ENCODE measurements at regions not wholly inside any gene's neighbourhood (a gene's known extent, or its start where the extent isn't known, plus 50 kb on each side); places are given as distances from the start of the nearest gene placed in this dataset.

GRCh38 chr4:23741681-23742191 lies 148.1 kb downstream of the PPARGC1A start:
- no peak overlapping the region for H3K27ac ChIP-seq
- H3K9ac ChIP-seq (ENCODE audit: insufficient read length): no peak overlapping the region
- DNase-seq (ENCODE audit: low read depth, low spot score): no peak
- TF ChIP-seq POLR2AphosphoS5 (IDR thresholded peaks at IDR 0.05; ENCODE audit: borderline replicate concordance, low read depth, low read length): no peak
- no peak for TF ChIP-seq FOXP2 (optimal IDR thresholded peaks at IDR 0.05; ENCODE audit: control extremely low read depth, extremely low read length, insufficient read depth)
- no peak for TF ChIP-seq EZH2 (IDR thresholded peaks at IDR 0.05)
- no peak overlapping the region for H3K4me3 ChIP-seq
- no peaks in the 10 kb centered on the region for H3K9me3 ChIP-seq (ENCODE audit: low read depth, low read length)
- no peaks in the 10 kb centered on the region for H3K36me3 ChIP-seq (ENCODE audit: insufficient read depth, low read length)

GRCh38 chr4:23737571-23737970 lies 152.3 kb downstream of the PPARGC1A start:
- H3K9me3 ChIP-seq (ENCODE audit: low read depth, low read length): no peaks in the 10 kb centered on the region
- no peak overlapping the region for H3K4me3 ChIP-seq
- H3K9ac ChIP-seq (ENCODE audit: insufficient read length): no peak overlapping the region
- H3K27ac ChIP-seq: no peak overlapping the region
- TF ChIP-seq FOXP2 (optimal IDR thresholded peaks at IDR 0.05; ENCODE audit: control extremely low read depth, extremely low read length, insufficient read depth) (no peak), EZH2 (IDR thresholded peaks at IDR 0.05) (no peak), POLR2AphosphoS5 (IDR thresholded peaks at IDR 0.05; ENCODE audit: borderline replicate concordance, low read depth, low read length) (no peak)
- H3K36me3 ChIP-seq (ENCODE audit: insufficient read depth, low read length): no peaks in the 10 kb centered on the region
- no peak for DNase-seq (ENCODE audit: low read depth, low spot score)

- no peaks in the 10 kb centered on the region for H3K9me3 ChIP-seq (ENCODE audit: low read depth, low read length)
- H3K36me3 ChIP-seq (ENCODE audit: insufficient read depth, low read length): no peaks in the 10 kb centered on the region
- no peak overlapping the region for H3K9ac ChIP-seq (ENCODE audit: insufficient read length)
- H3K4me3 ChIP-seq: no peak overlapping the region
- no peak overlapping the region for H3K27ac ChIP-seq
- no peak for DNase-seq (ENCODE audit: low read depth, low spot score)
- no peak for TF ChIP-seq EZH2 (IDR thresholded peaks at IDR 0.05)
- no peak for TF ChIP-seq POLR2AphosphoS5 (IDR thresholded peaks at IDR 0.05; ENCODE audit: borderline replicate concordance, low read depth, low read length)
- TF ChIP-seq FOXP2 (optimal IDR thresholded peaks at IDR 0.05; ENCODE audit: control extremely low read depth, extremely low read length, insufficient read depth): no peak
These were observed 153.4 kb downstream of the PPARGC1A start for GRCh38 chr4:23736466-23736865.

- Histone ChIP-seq H3K36me3 (ENCODE audit: insufficient read depth, low read length) (no peaks in the 10 kb centered on the region), H3K9ac (ENCODE audit: insufficient read length) (no peak overlapping the region), H3K27ac (no peak overlapping the region), H3K9me3 (ENCODE audit: low read depth, low read length) (no peaks in the 10 kb centered on the region), H3K4me3 (no peak overlapping the region)
- DNase-seq (ENCODE audit: low read depth, low spot score): no peak
- TF ChIP-seq EZH2 (IDR thresholded peaks at IDR 0.05) (no peak), FOXP2 (optimal IDR thresholded peaks at IDR 0.05; ENCODE audit: control extremely low read depth, extremely low read length, insufficient read depth) (no peak), POLR2AphosphoS5 (IDR thresholded peaks at IDR 0.05; ENCODE audit: borderline replicate concordance, low read depth, low read length) (no peak)
These were observed 155.8 kb downstream of the PPARGC1A start for GRCh38 chr4:23734000-23734399.

- Histone ChIP-seq H3K4me3 (no peak overlapping the region), H3K36me3 (ENCODE audit: insufficient read depth, low read length) (no peaks in the 10 kb centered on the region), H3K27ac (no peak overlapping the region), H3K9me3 (ENCODE audit: low read depth, low read length) (no peaks in the 10 kb centered on the region), H3K9ac (ENCODE audit: insufficient read length) (no peak overlapping the region)
- no peak for TF ChIP-seq EZH2 (IDR thresholded peaks at IDR 0.05)
- no peak for TF ChIP-seq POLR2AphosphoS5 (IDR thresholded peaks at IDR 0.05; ENCODE audit: borderline replicate concordance, low read depth, low read length)
- no peak for TF ChIP-seq FOXP2 (optimal IDR thresholded peaks at IDR 0.05; ENCODE audit: control extremely low read depth, extremely low read length, insufficient read depth)
- DNase-seq (ENCODE audit: low read depth, low spot score): no peak
These were observed 156.4 kb downstream of the PPARGC1A start for GRCh38 chr4:23733476-23733875.

GRCh38 chr4:23730998-23731397 lies 158.8 kb downstream of the PPARGC1A start:
- no peak overlapping the region for H3K4me3 ChIP-seq
- no peak overlapping the region for H3K9ac ChIP-seq (ENCODE audit: insufficient read length)
- TF ChIP-seq EZH2 (IDR thresholded peaks at IDR 0.05): no peak
- no peak for TF ChIP-seq POLR2AphosphoS5 (IDR thresholded peaks at IDR 0.05; ENCODE audit: borderline replicate concordance, low read depth, low read length)
- no peak for DNase-seq (ENCODE audit: low read depth, low spot score)
- H3K9me3 ChIP-seq (ENCODE audit: low read depth, low read length): no peaks in the 10 kb centered on the region
- H3K27ac ChIP-seq: no peak overlapping the region
- H3K36me3 ChIP-seq (ENCODE audit: insufficient read depth, low read length): no peaks in the 10 kb centered on the region

GRCh38 chr4:23728971-23729370 lies 160.9 kb downstream of the PPARGC1A start:
- TF ChIP-seq FOXP2 (optimal IDR thresholded peaks at IDR 0.05; ENCODE audit: control extremely low read depth, extremely low read length, insufficient read depth) (no peak), EZH2 (IDR thresholded peaks at IDR 0.05) (no peak), POLR2AphosphoS5 (IDR thresholded peaks at IDR 0.05; ENCODE audit: borderline replicate concordance, low read depth, low read length) (no peak)
- H3K27ac ChIP-seq: no peak overlapping the region
- H3K9me3 ChIP-seq (ENCODE audit: low read depth, low read length): no peaks in the 10 kb centered on the region
- no peak for DNase-seq (ENCODE audit: low read depth, low spot score)
- no peak overlapping the region for H3K9ac ChIP-seq (ENCODE audit: insufficient read length)
- H3K36me3 ChIP-seq (ENCODE audit: insufficient read depth, low read length): no peaks in the 10 kb centered on the region
- no peak overlapping the region for H3K4me3 ChIP-seq

GRCh38 chr4:23728393-23728792 lies 161.5 kb downstream of the PPARGC1A start:
- Histone ChIP-seq H3K4me3 (no peak overlapping the region), H3K9ac (ENCODE audit: insufficient read length) (no peak overlapping the region), H3K27ac (no peak overlapping the region), H3K36me3 (ENCODE audit: insufficient read depth, low read length) (no peaks in the 10 kb centered on the region), H3K9me3 (ENCODE audit: low read depth, low read length) (no peaks in the 10 kb centered on the region)
- TF ChIP-seq POLR2AphosphoS5 (IDR thresholded peaks at IDR 0.05; ENCODE audit: borderline replicate concordance, low read depth, low read length) (no peak), FOXP2 (optimal IDR thresholded peaks at IDR 0.05; ENCODE audit: control extremely low read depth, extremely low read length, insufficient read depth) (no peak), EZH2 (IDR thresholded peaks at IDR 0.05) (no peak)
- no peak for DNase-seq (ENCODE audit: low read depth, low spot score)

GRCh38 chr4:23720556-23720955 lies 169.3 kb downstream of the PPARGC1A start:
- DNase-seq (ENCODE audit: low read depth, low spot score): no peak
- Histone ChIP-seq H3K27ac (no peak overlapping the region), H3K4me3 (no peak overlapping the region), H3K9me3 (ENCODE audit: low read depth, low read length) (no peaks in the 10 kb centered on the region), H3K9ac (ENCODE audit: insufficient read length) (no peak overlapping the region), H3K36me3 (ENCODE audit: insufficient read depth, low read length) (no peaks in the 10 kb centered on the region)
- no peak for TF ChIP-seq POLR2AphosphoS5 (IDR thresholded peaks at IDR 0.05; ENCODE audit: borderline replicate concordance, low read depth, low read length)
